ENCODE measurements at regions not wholly inside any gene's neighbourhood (a gene's known extent, or its start where the extent isn't known, plus 50 kb on each side); places are given as distances from the start of the nearest gene placed in this dataset.
A peak's percentile ranks its signal among the peaks of the same experiment; 100 is the strongest.
"Not testable (repeated sequence)": the region's sequence is repeated elsewhere in the genome, so short reads cannot be mapped to it uniquely, and the experiment has no call there.

GRCh38 chr7:116404389-116404788 is 95.1 kb upstream of the CAV2 start:
- ATAC-seq: no peak
- intact Hi-C loops (cut with DNase I, micrococcal nuclease): no loop called here
- DNase-seq: no peak

GRCh38 chr7:116405810-116406209 is 93.7 kb upstream of the CAV2 start:
- intact Hi-C loops (cut with DNase I, micrococcal nuclease): no loop called here
- DNase-seq (no peak), ATAC-seq (no peak)

- DNase-seq: no peak
- intact Hi-C loops (cut with DNase I, micrococcal nuclease): no loop called here
- no peak for ATAC-seq
Observed at GRCh38 chr7:116407165-116407564, 92.4 kb upstream of the CAV2 start.

GRCh38 chr7:116408166-116408565 is 91.4 kb upstream of the CAV2 start:
- intact Hi-C loops (cut with DNase I, micrococcal nuclease): no loop called here
- ATAC-seq (no peak), DNase-seq (no peak)

GRCh38 chr7:116408831-116409453 is 90.6 kb upstream of the CAV2 start:
- intact Hi-C loops (cut with DNase I, micrococcal nuclease); DNase-seq; ATAC-seq: not testable (repeated sequence)

GRCh38 chr7:116410694-116411093 is 88.8 kb upstream of the CAV2 start:
- DNase-seq; ATAC-seq; intact Hi-C loops (cut with DNase I, micrococcal nuclease): not testable (repeated sequence)

GRCh38 chr7:116417593-116418345 is 81.8 kb upstream of the CAV2 start:
- DNase-seq (no peak), ATAC-seq (peak; percentile 88)

GRCh38 chr7:116418524-116418923 is 81.0 kb upstream of the CAV2 start:
- ATAC-seq (no peak), DNase-seq (no peak)
- intact Hi-C loops (cut with DNase I, micrococcal nuclease): no loop called here

More at GRCh38 chr7:116417593-116418345, 81.8 kb upstream of the CAV2 start:
- intact Hi-C loops (cut with DNase I, micrococcal nuclease): no loop called here

- intact Hi-C loops (cut with DNase I, micrococcal nuclease): no loop called here
- ATAC-seq: no peak
- DNase-seq: no peak
Observed at GRCh38 chr7:116420003-116420402, 79.5 kb upstream of the CAV2 start.

- no peak for ATAC-seq
- no peak for DNase-seq
- intact Hi-C loops (cut with DNase I, micrococcal nuclease): no loop called here
Observed at GRCh38 chr7:116421298-116421697, 78.2 kb upstream of the CAV2 start.

GRCh38 chr7:116422683-116423082 is 76.9 kb upstream of the CAV2 start:
- DNase-seq (no peak), ATAC-seq (no peak)
- intact Hi-C loops (cut with DNase I, micrococcal nuclease): no loop called here

GRCh38 chr7:116423499-116423898 is 76.0 kb upstream of the CAV2 start:
- ATAC-seq (no peak), DNase-seq (no peak)
- intact Hi-C loops (cut with DNase I, micrococcal nuclease): no loop called here

GRCh38 chr7:116425647-116426209 is 73.8 kb upstream of the CAV2 start:
- intact Hi-C loops (cut with DNase I, micrococcal nuclease): no loop called here
- no peak for DNase-seq
- no peak for ATAC-seq

- ATAC-seq (peak; percentile 97), DNase-seq (peak; percentile 17 to 56)
- intact Hi-C loops (cut with DNase I, micrococcal nuclease): no loop called here
Observed at GRCh38 chr7:116426428-116427156, 72.9 kb upstream of the CAV2 start.

GRCh38 chr7:116429986-116430619 is 69.4 kb upstream of the CAV2 start:
- intact Hi-C loops (cut with DNase I, micrococcal nuclease): no loop called here
- no peak for DNase-seq
- no peak for ATAC-seq

- intact Hi-C loops (cut with DNase I, micrococcal nuclease): no loop called here
- ATAC-seq: no peak
Observed at GRCh38 chr7:116431787-116432526, 67.6 kb upstream of the CAV2 start.

GRCh38 chr7:116432527-116432916 is 67.0 kb upstream of the CAV2 start:
- ATAC-seq (no peak), DNase-seq (no peak)
- intact Hi-C loops (cut with DNase I, micrococcal nuclease): no loop called here

More at GRCh38 chr7:116431787-116432526, 67.6 kb upstream of the CAV2 start:
- no peak for DNase-seq

- no peak for DNase-seq
- ATAC-seq: no peak
- intact Hi-C loops (cut with DNase I, micrococcal nuclease): no loop called here
Observed at GRCh38 chr7:116433246-116433645, 66.3 kb upstream of the CAV2 start.
